SK-N-SH treated with all-trans-retinoic acid at 6 μM for 48 hours (cell line): ENCODE measurements at regions not wholly inside any gene's neighbourhood (a gene's known extent, or its start where the extent isn't known, plus 50 kb on each side); places are given as distances from the start of the nearest gene placed in this dataset.

Experiments
- ESRRG ChIP-seq: fragments of 250-450 bp; sonication (Bioruptor Pico); IDR thresholded peaks from 2 replicates; pipeline ENCODE4 v1.6.1; 2021; ENCODE audit warnings: mild to moderate bottlenecking
- GLIS3 ChIP-seq: fragments of 250-450 bp; sonication (Bioruptor Pico); IDR thresholded peaks from 2 replicates; pipeline ENCODE4 v1.5.0; 2020; ENCODE audit warnings: mild to moderate bottlenecking, moderate library complexity
- TOX ChIP-seq: fragments of 250-450 bp; sonication (Bioruptor Pico); IDR thresholded peaks from 2 replicates; pipeline ENCODE4 v1.8.0; 2021; ENCODE audit warnings: mild to moderate bottlenecking, moderate library complexity, borderline replicate concordance
- TF ChIP-seq, protein P1 (sequence below): fragments of 250-450 bp; sonication (Bioruptor Pico); IDR thresholded peaks from 2 replicates; pipeline ENCODE4 v1.5.1; 2020; ENCODE audit warnings: low read depth, mild to moderate bottlenecking, moderate library complexity
- TF ChIP-seq, protein P2 (sequence below): fragments of 250-450 bp; sonication (Bioruptor Pico); IDR thresholded peaks from 2 replicates; pipeline ENCODE4 v1.8.0; 2020; ENCODE audit warnings: mild to moderate bottlenecking, moderate library complexity, borderline replicate concordance

- TF ChIP-seq GLIS3 (CRISPR knock-in tag) (no peak), ESRRG (CRISPR knock-in tag) (no peak), TOX (CRISPR knock-in tag) (no peak)
- TF ChIP-seq, protein P1, sequence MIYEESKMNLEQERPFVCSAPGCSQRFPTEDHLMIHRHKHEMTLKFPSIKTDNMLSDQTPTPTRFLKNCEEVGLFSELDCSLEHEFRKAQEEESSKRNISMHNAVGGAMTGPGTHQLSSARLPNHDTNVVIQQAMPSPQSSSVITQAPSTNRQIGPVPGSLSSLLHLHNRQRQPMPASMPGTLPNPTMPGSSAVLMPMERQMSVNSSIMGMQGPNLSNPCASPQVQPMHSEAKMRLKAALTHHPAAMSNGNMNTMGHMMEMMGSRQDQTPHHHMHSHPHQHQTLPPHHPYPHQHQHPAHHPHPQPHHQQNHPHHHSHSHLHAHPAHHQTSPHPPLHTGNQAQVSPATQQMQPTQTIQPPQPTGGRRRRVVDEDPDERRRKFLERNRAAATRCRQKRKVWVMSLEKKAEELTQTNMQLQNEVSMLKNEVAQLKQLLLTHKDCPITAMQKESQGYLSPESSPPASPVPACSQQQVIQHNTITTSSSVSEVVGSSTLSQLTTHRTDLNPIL (CRISPR knock-in tag), result no peak
- TF ChIP-seq, protein P2, sequence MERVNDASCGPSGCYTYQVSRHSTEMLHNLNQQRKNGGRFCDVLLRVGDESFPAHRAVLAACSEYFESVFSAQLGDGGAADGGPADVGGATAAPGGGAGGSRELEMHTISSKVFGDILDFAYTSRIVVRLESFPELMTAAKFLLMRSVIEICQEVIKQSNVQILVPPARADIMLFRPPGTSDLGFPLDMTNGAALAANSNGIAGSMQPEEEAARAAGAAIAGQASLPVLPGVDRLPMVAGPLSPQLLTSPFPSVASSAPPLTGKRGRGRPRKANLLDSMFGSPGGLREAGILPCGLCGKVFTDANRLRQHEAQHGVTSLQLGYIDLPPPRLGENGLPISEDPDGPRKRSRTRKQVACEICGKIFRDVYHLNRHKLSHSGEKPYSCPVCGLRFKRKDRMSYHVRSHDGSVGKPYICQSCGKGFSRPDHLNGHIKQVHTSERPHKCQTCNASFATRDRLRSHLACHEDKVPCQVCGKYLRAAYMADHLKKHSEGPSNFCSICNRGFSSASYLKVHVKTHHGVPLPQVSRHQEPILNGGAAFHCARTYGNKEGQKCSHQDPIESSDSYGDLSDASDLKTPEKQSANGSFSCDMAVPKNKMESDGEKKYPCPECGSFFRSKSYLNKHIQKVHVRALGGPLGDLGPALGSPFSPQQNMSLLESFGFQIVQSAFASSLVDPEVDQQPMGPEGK (CRISPR knock-in tag), result no peak
These were observed 96.5 kb upstream of the PIAS1 start for GRCh38 chr15:67957435-67958132.
